Esophagus muscularis mucosa (tissue), 4 donors: ENCODE measurements at regions not wholly inside any gene's neighbourhood (a gene's known extent, or its start where the extent isn't known, plus 50 kb on each side); places are given as distances from the start of the nearest gene placed in this dataset.

ENCODE experiments used
- DNase-seq: peaks from one replicate; pipeline ENCODE4 v3.0.0-alpha.2; 2017; ENCODE audit errors: extremely low spot score
- H3K27ac ChIP-seq, 4 donors: fragments of 200-600 bp; sonication (generic); replicated peaks in 1 of 4; 1 replicate in 3 of 4; 2 replicates in 1 of 4; pipeline ENCODE4 v1.5.1; 2016 to 2019; ENCODE audit warnings: mild to moderate bottlenecking in 1 of 4
- H3K27me3 ChIP-seq, 4 donors: fragments of 200-600 bp; sonication (generic); one replicate each; pipeline versions ENCODE4 v1.5.1 to v1.6.0; 2016 to 2019
- H3K36me3 ChIP-seq, 4 donors: fragments of 200-600 bp; sonication (generic); one replicate each; pipeline ENCODE4 v1.5.1; 2016 to 2019
- H3K4me1 ChIP-seq, 4 donors: fragments of 200-600 bp; sonication (generic); one replicate each; pipeline ENCODE4 v1.5.1; 2016 to 2019
- H3K4me3 ChIP-seq, 4 donors: fragments of 200-600 bp; sonication (generic); 1 replicate in 2 of 4; 2 replicates in 2 of 4; pipeline ENCODE4 v1.5.1; 2016 to 2019; ENCODE audit warnings: mild to moderate bottlenecking in 4 of 4, moderate library complexity in 1 of 4
- H3K9me3 ChIP-seq, 4 donors: fragments of 200-600 bp; sonication (generic); 1 replicate in 3 of 4; 2 replicates in 1 of 4; pipeline ENCODE4 v1.5.1; 2016 to 2019
- EP300 ChIP-seq: sonication (generic); formaldehyde crosslinking; IDR thresholded peaks from one replicate; pipeline ENCODE4 v1.6.1; 2017; ENCODE audit warnings: antibody characterized with exemption
- POLR2A ChIP-seq: fragments of 450-650 bp; IDR thresholded peaks from one replicate; pipeline ENCODE4 v1.6.1; 2017; ENCODE audit warnings: antibody characterized with exemption, moderate library complexity, mild to moderate bottlenecking, low read depth
- POLR2AphosphoS5 ChIP-seq, 2 donors: sonication (generic); formaldehyde crosslinking; IDR thresholded peaks; one replicate each; pipeline ENCODE4 v1.6.1; 2017; ENCODE audit warnings: antibody characterized with exemption in 2 of 2
- WGBS: methylation state at CpG from one replicate; pipeline ENCODE4 v1.1.5; 2018; 5-methylcytosine and 5-hydroxymethylcytosine counted together
- intact Hi-C: fragments of 100-400 bp; cut with DNase I; formaldehyde crosslinking; loops from one replicate; pipeline ENCODE4 v1.15.1; 2023
- TF ChIP-seq, protein P1 (sequence below), 3 experiments: fragments of 200-600 bp in 2 of 3; fragments of 450-650 bp in 1 of 3; sonication (generic) in 2 of 3; IDR thresholded peaks; one replicate each; pipeline ENCODE4 v1.5.1; 2017 to 2019; ENCODE audit warnings: antibody characterized with exemption in 3 of 3, mild to moderate bottlenecking in 2 of 3, moderate library complexity in 1 of 3

DNA sequence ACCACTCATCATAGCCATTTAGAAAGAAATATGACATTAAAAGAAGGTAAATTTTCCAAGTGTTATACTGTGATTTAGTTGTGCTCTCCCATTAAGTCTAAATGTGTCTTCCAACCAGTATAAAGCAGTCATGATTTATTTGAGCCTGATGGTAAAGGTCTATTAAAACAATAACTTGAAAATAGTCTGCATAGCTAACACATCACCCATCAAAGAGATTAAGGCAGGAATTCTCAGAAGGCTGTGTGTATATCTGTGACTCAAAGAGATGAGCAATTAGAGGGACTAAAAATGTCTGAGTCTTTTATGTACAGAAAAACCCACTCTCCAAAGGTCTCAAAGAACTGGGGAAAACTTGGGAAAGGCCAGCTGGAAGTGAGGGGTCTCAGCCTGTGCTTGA, 70.3 kb upstream of the IQCM start:
- Histone ChIP-seq H3K27me3 (no peaks in the 10 kb centered on the region), H3K4me3 (no peak overlapping the region), H3K4me1 (peaks cover 5 to 40% (median 18%) of the 10 kb centered on the region in 4 donors), H3K9me3 (no peaks in the 10 kb centered on the region), H3K36me3 (no peaks in the 10 kb centered on the region), H3K27ac (no peak overlapping the region)
- TF ChIP-seq EP300 (no peak), POLR2A (no peak), POLR2AphosphoS5 (IDR thresholded peaks at IDR 0.05) (no peak)
- TF ChIP-seq, protein P1, sequence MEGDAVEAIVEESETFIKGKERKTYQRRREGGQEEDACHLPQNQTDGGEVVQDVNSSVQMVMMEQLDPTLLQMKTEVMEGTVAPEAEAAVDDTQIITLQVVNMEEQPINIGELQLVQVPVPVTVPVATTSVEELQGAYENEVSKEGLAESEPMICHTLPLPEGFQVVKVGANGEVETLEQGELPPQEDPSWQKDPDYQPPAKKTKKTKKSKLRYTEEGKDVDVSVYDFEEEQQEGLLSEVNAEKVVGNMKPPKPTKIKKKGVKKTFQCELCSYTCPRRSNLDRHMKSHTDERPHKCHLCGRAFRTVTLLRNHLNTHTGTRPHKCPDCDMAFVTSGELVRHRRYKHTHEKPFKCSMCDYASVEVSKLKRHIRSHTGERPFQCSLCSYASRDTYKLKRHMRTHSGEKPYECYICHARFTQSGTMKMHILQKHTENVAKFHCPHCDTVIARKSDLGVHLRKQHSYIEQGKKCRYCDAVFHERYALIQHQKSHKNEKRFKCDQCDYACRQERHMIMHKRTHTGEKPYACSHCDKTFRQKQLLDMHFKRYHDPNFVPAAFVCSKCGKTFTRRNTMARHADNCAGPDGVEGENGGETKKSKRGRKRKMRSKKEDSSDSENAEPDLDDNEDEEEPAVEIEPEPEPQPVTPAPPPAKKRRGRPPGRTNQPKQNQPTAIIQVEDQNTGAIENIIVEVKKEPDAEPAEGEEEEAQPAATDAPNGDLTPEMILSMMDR (IDR thresholded peaks at IDR 0.05), result no peak
- intact Hi-C loops, result no loop called here
- no peak for DNase-seq

DNA sequence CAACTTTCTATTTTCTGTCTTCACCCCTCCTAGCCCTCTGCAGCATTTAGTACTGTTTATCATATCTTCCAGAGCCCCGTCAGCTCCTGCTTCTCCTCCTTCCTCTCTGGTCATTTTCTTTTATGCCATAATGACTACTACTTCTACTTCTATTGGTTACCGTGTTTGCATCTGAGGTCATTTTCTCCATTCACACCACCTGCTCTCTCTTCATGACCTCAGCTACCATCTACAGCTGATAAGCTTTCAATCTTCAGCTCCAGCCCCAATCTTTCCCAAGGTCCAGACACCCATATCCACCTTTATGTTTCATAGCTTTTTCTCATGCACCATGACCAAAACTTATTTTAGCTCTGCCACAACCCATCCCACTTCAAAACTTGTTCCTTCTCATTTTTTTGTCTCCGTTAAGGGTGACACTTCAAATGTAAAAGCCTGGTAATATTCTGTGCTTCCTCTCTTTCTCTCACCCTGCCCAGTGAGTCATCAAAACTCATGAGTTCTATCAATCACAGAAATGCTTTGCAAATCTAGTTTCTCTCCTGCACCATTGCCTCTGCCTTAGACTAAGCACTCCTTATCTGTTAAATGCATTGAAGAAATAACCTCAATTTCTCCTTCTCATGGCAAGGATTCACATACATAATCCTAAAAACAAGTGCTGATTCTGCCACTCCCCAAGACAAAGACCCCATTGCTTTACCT, 71.3 kb upstream of the IQCM start:
- 81% methylated on average over 3 of the region's 3 CpGs for WGBS
- intact Hi-C loops, result no loop called here
- Histone ChIP-seq H3K27ac (no peak overlapping the region), H3K27me3 (no peaks in the 10 kb centered on the region), H3K9me3 (no peaks in the 10 kb centered on the region), H3K4me3 (no peak overlapping the region), H3K4me1 (peaks cover 5 to 40% (median 18%) of the 10 kb centered on the region in 4 donors), H3K36me3 (no peaks in the 10 kb centered on the region)
- TF ChIP-seq POLR2A (no peak), POLR2AphosphoS5 (IDR thresholded peaks at IDR 0.05) (no peak), EP300 (no peak)
- TF ChIP-seq, protein P1 (IDR thresholded peaks at IDR 0.05), result no peak
- no peak for DNase-seq

DNA sequence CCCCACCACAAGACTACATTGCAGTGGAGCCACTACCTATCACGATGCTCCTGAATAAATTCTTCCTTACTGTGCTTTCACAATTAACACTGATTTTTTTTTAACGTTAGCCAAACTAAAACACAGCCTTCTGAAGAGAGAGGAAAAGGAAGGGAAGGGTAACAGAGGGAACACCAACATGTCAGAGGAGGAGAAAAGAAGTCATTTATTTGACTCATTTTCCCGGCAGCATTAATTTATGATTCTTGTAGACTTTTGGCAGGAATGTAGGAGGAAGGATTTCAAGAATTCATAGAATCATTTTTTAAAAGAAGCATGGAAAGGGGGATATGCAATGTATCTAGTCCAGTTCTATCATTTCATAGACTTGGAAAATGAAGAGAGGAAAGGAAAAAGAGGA, 74.3 kb upstream of the IQCM start:
- Histone ChIP-seq H3K4me3 (no peak overlapping the region), H3K27ac (no peak overlapping the region), H3K27me3 (no peaks in the 10 kb centered on the region), H3K36me3 (no peaks in the 10 kb centered on the region), H3K9me3 (no peaks in the 10 kb centered on the region), H3K4me1 (peaks cover 0 to 22% (median 4%) of the 10 kb centered on the region in 4 donors)
- no peak for DNase-seq
- WGBS, result 42% methylated on average over 3 of the region's 3 CpGs
- intact Hi-C loops, result loop anchor here (10.0 kb wide), 1 partner anchor 515 kb away; no protein-coding TSS in a partner anchor
- TF ChIP-seq EP300 (no peak), POLR2AphosphoS5 (IDR thresholded peaks at IDR 0.05) (no peak)

DNA sequence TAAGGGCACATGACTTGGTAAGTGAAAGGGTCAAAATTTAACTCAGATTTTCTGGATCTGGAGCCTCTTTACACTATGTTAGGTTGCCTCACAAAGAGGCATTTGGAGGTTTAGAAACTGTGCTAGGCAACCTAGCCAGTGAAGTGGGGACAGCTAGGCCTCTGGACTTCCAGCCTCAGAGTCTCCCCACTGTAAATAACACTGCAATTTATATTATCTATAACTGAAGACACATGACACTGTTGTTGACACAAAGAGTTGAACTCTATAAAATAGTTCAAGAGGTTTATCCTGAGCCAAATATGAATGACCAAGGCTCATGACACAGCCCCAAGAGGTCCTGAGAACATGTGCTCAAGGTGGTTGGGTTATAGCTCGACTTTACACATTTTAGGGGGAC, 74.9 kb upstream of the IQCM start:
- no peak for DNase-seq
- TF ChIP-seq EP300, result no peak
- no peak for TF ChIP-seq POLR2AphosphoS5 (IDR thresholded peaks at IDR 0.05)
- TF ChIP-seq, protein P1 (IDR thresholded peaks at IDR 0.05), result no peak
- no peak for TF ChIP-seq POLR2A
- Histone ChIP-seq H3K9me3 (no peaks in the 10 kb centered on the region), H3K36me3 (no peaks in the 10 kb centered on the region), H3K27ac (no peak overlapping the region), H3K4me3 (no peak overlapping the region), H3K27me3 (no peaks in the 10 kb centered on the region), H3K4me1 (peaks cover 0 to 18% (median 0%) of the 10 kb centered on the region in 4 donors)
- 92% methylated on average over 1 of the region's 1 CpG for WGBS
- intact Hi-C loops, result loop anchor here (10.0 kb wide), 1 partner anchor 516 kb away; no protein-coding TSS in a partner anchor

DNA sequence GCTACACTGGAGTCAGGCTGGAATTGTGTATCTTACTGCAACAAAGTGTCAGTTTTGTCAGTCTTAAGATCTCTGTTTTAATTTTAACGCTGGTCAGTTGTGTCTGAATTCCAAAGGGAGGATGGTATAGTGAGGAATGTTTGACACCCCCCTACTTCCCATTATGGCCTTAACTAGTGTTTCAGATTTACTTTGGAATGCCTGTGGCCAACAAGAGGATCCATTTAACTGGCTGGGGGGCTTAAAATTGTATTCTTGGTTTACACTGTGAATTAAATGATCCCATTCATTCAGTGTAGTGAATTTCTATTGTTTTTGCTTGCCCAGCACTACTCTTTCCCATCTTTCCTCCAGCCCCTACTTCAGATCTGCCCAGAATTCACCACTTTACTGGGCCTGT, 75.8 kb upstream of the IQCM start:
- intact Hi-C loops, result loop anchor here (10.0 kb wide), 1 partner anchor 517 kb away; no protein-coding TSS in a partner anchor
- peaks cover 0 to 9% (median 0%) of the 10 kb centered on the region in 4 donors for H3K4me1 ChIP-seq

More for the DNA sequence above, 75.8 kb upstream of the IQCM start:
- no peaks in the 10 kb centered on the region for H3K27me3 ChIP-seq
- H3K36me3 ChIP-seq, result no peaks in the 10 kb centered on the region
- no peak overlapping the region for H3K4me3 ChIP-seq
- DNase-seq, result no peak
- no peaks in the 10 kb centered on the region for H3K9me3 ChIP-seq
- TF ChIP-seq, protein P1 (IDR thresholded peaks at IDR 0.05), result no peak
- TF ChIP-seq POLR2A (no peak), EP300 (no peak), POLR2AphosphoS5 (IDR thresholded peaks at IDR 0.05) (no peak)
- no peak overlapping the region for H3K27ac ChIP-seq
- 63% methylated on average over 1 of the region's 1 CpG for WGBS
